HL-60/S4 treated with phorbol 12-myristate 13-acetate at 8.2 ng/mL for 4 days and 3 days (cell line): ENCODE measurements at regions not wholly inside any gene's neighbourhood (a gene's known extent, or its start where the extent isn't known, plus 50 kb on each side); places are given as distances from the start of the nearest gene placed in this dataset.

Source experiments
- in situ Hi-C: fragments of 300-500 bp; cut with MboI; formaldehyde crosslinking; loops from 2 replicates; pipeline ENCODE4 v1.15.0; 2022; ENCODE audit warnings: low sequenced_read_pairs

DNA sequence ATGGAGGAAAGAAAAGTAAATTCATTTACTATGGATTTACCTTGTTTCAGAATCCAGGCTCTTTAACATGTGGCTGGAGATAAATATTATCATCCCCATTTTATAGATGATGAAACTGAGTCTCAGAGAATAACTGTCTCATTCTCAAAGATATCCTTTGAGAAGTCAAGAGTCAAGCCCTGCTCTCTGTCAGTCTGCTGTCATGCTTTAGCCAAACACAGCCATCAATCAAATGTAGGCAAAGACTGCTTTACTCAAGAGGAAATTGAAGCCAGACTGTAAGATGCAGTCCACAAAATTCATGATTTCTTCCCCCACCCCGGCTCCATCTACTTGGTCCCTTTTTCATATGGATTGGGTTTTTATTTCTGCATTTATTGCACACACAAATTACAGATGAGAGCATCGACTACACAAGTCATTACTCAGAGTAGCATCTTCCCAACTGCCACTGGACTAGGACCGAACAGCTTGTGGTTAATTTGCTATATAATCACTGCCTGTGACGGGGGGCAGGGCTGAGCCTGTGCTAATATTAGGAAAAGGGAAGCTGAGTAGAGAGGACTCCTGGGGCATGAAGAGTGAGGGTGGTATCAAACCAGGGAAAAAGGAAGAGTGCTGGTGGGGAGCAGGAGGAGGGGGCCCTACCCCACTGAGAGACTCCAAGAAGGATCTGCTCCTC lies 102.7 kb upstream of the TOP1 start:
- in situ Hi-C loops, result no loop called here

DNA sequence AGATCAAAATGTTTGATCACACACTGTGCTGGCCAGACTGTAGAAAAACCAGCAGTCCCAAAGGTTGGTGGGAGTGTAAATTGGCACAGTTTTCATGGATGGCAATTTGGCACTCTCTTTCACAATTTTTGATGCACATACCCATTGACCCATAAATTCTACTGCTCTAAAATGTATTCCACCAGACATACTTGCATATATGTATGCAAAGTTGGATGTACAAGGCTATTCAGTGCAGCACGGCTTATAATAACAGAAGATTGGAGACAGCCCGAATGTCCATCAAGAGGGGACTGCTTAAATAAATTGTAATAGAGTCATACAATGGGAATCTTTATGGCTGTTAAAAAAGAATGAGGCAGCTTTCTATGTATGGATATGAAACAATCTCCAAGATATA lies 101.7 kb upstream of the TOP1 start:
- in situ Hi-C loops, result no loop called here

DNA sequence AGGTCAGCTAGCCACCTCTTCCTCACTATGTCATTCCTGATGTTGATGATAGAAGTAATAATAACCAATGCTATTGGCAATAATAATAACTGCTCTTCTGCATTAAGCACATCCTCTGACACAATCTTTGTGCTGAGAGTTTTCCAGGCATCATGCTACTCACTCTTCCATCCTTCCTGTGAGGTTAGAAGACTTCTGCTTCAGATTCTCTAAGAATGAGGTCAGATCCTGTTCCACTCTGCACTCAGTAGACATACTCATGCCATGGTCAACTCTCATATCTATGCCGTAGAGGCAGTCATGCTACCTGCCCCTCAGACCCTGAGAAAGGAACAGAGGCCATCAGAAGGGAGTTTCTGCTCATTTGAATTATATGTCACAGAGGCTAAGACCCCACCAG lies 98.1 kb upstream of the TOP1 start:
- in situ Hi-C loops, result no loop called here

DNA sequence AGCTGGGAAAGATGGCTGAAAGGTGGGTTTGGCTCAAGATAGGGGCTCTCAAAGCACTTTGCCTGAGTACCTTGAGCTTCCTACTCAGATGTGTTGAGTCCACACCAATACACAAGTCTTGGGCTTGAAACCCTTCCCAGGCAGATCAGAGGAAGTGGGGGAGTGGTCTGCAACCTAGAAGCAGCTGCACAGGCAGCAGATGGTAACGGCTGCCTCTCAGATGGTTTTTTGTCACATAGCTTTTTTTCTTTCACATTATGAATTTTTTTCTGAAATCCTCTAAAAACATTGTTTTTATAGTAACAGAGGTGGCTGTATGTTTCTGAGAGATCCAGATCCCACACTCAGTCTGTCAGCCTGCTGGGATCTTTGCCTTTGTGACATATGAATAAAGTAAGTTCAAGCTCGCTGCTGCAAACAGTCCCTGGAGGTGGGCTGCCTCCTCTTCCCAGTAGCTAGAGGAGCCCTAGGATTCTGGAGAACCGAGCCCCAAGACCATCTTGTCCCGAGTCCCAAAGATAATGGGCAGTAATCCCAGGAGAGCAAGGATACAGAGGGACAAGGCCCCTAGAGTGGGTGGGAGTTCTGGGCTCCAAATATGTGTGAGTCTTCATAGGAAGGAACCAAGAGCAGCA lies 97.1 kb upstream of the TOP1 start:
- in situ Hi-C loops, result no loop called here

DNA sequence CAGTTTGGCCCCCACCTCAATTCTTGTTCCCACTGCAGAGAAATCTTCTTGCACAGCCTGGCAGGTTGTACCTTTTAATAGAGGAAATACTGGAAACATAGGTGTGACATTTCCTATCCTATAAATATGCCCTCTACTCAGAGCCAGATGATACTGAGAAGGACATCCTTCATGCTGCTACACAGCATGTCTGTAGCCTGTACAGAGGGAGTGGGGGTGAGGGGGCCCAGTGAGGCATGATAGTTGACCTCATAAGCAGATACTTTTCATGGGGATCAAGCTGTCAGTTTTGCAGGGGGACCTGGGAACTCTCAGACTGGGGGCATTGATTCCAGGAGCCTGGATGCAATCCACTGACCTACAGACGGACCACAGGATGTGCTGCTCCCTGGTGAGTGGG lies 96.2 kb upstream of the TOP1 start:
- in situ Hi-C loops, result no loop called here

DNA sequence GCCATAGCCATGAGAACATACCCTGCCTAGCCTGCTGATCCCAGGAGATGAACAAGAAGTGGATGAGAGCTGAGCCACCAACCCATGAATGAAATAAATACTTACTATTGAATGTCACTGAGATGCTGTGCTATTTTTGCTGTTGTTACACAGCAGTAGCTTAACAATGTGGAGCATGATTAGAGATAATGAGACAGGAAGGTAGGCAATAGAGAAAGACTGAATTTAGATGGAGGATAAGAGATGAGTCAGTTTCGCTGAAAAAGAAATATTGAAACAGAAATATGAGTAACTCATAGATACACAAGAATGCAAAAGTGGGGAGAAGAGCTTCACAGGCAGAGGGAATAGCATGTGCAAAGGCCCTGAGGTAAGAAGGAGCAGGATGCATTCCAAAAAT lies 94.9 kb upstream of the TOP1 start:
- in situ Hi-C loops, result no loop called here

DNA sequence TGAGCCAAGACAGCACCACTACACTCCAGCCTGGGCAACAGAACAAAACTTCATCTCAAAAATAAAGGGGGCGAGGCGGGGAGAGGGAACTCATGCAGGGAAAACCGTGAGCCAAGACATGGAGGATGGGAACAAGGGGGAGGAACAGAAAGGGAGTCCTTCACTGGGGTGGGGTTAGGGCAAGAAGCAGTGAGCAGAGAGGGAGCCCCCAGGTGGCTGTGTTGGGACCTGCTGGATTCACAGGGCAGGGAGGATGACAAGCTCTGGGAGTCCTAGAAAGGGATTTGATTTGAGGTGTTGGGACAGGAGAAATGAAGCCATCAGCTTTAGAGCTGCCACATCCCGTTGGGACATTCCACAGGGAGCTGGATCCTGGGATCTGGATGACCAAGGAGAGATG lies 90.6 kb upstream of the TOP1 start:
- in situ Hi-C loops, result no loop called here

DNA sequence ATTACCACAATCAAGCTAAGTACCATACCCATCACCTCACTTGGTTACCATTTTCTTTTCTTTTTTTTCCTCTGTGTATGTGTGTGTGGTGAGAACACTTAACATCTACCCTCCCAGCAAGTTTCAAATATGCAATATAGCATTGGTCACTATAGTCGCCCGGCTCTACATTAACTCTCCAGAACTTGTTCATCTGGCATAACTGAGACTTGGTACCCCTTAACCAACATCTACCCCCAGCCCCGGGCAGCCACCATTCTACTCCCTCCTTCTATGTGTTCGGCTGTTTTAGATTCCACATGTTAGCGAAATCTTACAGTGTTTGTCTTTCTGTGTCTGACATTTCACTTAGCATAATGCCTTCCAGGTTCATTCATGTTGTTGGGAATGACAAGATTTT lies 89.0 kb upstream of the TOP1 start:
- in situ Hi-C loops, result no loop called here

DNA sequence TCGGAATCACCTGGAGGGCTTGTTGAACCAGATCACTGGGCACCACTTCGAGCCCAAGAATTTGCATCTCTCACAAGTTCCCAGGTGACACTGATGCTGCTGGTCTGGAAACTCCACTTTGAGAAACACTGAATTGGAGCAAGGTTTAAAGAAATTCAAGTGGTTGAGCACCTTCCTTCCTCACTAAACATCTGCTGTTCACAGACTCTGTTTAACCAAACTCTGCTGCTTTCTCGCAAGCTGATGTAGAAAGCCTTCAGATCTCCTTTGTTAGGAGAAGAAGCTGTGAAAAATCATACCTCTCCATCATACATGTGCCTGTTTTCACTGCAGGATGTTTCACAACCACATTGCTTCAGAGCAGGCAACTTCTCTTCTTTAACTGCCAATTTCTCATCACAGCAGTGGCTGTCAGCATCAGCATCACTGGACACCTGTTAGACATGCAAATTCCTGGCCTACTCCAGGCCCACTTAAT lies 87.5 kb upstream of the TOP1 start:
- in situ Hi-C loops, result no loop called here

DNA sequence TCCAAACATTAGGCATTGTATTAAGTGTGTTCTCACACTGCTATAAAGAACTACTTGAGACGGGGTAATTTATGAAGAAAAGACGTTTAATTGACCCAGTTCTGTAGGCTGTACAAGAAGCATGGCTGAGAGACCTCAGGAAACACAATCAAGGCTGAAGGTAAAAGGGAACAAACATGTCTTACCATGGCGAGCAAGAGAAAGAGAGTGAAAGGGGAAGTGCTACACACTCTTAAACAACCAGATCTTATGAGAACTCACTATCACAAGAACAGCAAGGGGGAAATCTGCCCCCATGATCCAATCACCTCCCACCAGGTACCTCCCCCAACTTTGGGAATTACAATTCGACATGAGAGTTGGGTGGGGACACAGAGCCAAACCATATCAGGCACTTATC lies 86.6 kb upstream of the TOP1 start:
- in situ Hi-C loops, result no loop called here

DNA sequence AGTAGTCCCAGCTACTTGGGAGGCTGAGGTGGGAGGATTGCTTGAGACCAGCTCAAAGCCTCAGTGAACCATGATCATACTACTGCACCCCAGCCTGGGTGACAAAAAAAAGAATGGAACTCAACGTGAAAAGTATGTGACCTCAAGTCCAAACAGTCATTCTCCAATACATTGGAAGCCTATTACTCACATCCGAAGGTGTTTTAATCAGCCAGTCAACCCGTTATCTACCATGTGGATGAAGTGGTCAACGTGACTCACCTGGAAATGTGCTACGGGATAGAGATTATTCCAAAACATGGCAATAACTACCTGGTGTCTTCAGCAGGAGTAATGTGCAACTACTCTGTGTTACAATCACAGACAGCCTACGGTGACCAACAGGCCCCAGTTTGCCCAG lies 85.8 kb upstream of the TOP1 start:
- in situ Hi-C loops, result no loop called here

DNA sequence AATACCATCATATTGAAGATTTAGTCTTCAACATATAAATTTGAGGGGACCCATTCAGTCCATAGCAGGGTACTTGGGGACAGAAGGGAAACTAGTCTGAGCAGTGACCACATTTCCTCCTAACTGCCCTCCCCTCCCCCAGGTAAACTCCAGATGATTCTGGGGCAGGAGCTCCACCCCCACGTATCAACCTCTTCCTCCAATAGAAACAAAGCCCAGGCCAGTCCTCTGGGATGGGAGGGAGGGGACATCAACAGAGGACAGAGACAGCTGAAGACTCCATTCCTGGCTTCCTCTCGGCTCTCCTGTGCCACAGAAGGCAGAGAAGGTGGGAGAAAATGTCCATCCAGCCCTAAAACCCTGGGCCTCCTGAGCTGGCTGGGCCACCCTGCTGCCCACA lies 85.0 kb upstream of the TOP1 start:
- in situ Hi-C loops, result no loop called here

DNA sequence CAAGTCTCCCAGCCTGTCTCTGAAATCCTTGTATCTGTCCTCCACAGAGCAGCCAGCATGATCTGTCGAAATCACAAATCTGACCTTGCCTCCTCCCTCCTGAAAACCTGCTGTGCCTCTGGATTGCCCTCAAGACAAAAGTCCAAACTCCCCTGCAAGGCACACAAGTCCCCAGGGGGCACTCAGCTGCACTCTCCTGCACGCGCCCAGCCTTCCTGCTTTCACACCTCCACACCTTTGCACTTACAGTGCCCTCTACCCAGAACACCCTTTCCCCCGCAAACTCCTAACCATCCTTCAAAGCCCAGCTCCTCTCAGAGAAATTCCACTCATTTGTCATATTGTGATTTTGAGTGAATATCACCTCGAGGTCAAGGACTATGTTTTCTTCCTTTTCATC lies 83.4 kb upstream of the TOP1 start:
- in situ Hi-C loops, result no loop called here

DNA sequence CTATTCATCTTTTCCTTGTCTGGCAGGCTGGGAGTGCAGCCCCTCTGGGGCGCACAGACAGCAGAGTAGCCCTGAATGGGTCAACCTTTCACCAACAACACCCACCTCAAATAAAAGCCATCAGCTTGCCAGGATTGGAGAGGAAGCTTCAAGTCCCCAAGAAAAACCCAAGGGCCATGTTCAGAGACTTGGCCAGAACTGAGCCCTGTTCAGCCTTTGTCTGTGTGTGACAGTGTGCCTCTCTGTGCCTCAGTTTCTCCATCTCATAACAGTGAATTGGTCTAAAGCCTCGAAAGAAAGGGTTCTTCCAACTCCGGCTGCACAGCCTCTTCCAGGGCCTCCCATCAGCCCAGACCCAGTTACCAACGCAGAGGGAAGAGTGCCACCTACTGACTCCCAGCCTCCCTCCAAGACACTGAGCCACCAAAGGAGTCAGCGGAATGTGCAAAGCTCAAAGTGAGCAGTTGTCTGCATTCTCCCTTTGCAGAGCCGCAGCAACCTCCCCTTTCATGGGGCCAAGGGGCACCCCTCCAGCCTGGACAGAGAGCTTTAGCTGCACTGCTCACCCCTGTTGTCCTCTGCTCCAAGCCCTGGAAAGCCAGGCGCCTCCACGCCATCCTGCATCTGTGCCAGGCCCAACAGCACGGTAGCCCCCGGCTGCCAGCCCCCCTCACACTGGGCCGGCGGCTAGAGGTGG lies 82.7 kb upstream of the TOP1 start:
- in situ Hi-C loops, result no loop called here

DNA sequence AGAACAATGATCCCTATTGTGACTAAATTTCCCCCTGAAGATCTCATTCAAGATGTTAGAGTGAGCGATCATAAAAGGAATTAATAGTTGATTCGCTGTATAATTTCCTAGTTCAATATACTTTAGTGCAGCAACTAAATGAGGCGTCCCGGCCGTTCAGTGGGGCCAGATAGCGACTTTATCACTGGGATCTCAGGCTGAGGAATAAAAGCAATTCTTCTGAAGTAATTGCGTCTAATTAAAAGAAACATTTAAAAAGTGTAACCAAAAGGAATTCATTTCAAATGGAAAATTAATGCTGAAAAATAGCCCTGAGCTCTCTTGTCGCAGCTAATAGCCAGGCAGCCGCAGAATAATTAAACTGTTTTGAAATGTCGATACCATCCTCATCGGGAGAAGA lies 82.2 kb upstream of the TOP1 start:
- in situ Hi-C loops, result no loop called here

DNA sequence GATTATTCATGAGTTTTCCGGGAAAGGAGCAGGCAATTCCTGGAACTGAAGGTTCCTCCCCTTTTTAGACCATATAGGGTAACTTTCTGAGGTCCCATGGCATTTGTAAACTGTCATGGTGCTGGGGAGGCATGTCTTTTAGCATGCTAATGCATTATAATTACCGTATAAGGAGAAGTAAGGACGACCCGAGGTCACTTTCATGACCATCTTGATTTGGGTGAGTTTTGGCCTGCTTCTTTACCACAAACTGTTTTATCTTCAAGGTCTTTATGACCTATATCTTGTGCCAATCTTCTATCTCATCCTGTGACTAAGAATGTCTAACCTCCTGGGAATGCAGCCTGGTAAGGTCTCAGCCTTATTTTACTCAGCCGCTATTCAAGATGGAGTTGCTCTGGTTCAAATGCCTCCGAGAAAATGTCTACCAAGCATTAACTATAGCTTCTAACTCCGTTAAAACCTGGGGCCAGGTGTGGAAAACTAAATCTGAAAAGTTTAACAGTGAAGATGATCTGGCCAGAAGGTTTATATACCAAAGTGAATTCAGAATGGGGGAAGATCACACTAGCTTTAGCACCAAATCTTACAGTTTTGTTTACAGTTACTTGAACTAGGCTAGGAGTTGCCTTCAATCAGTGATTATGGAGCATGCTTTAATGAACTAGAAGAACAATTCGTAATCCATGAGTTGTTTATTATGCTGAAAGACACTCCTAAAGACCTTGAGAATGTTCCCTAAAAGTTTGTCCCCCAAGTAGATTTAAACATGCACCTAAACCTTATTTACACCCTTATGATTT lies 80.0 kb upstream of the TOP1 start:
- in situ Hi-C loops, result no loop called here

DNA sequence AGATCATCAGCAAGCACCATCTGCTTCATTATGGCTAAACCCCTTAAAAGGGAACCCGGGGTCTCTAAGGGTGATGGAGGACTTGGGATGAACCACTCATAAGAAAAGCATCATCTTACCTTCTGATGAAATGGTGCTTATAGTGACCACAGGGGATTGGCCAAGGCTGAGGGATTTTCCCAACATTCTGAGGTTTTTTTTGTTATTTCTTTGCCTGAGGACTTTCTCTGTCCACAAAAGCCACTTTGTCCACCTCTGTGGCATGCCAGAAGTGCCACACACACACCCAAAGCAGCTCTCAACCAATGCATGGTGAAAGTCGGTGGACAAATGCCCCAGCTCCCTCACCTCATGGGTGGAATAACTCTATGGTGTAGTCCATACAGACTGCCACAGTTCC lies 79.3 kb upstream of the TOP1 start:
- in situ Hi-C loops, result no loop called here

DNA sequence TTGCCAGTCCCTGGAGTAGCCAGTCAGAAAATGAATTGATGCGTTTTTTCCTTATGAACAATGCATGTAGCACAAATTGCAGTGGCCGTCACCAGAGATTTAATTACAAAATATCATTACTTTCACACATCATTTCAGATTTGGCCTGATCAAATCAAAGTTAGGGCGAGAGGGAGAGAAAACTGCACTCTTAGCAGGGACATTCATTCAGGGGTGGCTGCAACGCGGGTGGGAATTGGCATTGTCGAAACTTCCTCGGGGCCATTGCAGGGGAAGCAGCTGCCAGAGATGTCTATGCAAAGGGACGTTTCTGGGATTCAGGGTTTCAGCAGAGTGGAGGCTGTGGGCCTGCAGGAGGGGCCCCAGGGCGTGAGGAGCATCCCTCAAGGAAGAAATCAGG lies 76.5 kb upstream of the TOP1 start:
- in situ Hi-C loops, result no loop called here

DNA sequence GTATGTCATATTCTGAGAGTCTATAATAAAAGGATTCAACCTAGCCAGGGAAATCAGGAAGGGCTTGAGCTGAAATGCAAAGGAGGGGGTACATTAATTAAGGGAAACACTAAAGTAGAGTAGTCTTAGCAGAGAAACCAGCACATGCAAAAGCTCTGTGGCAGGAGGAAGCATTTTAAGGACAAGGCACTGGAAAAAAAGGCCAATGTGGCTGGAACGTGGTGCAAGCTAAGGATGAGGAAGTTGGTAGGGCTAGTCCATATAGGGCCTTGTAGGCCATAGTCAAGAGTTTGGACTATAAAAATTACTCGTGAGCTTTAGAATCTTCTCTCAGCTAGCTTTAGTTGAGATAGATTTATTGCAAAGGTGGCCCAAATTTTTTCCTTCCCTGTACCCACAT lies 75.2 kb upstream of the TOP1 start:
- in situ Hi-C loops, result no loop called here

DNA sequence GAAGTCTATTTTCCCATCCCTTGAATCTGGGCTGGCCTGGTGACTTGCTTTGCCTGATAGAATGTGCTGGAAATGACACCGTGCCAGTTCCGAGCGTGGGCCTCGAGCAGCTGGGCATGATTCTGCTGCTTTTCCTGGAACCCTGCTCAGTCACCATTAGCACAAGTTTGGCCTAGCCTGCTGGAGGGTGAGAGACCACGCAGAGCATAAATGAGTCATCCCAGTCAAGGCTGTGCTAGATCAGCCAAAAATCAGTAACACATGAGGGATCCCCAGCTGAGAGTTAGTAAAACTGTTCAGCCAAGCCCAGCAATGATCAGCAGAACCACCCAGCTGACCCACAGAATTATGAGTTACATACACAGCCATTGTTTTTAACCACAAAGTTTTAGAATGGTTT lies 74.8 kb upstream of the TOP1 start:
- in situ Hi-C loops, result no loop called here

DNA sequence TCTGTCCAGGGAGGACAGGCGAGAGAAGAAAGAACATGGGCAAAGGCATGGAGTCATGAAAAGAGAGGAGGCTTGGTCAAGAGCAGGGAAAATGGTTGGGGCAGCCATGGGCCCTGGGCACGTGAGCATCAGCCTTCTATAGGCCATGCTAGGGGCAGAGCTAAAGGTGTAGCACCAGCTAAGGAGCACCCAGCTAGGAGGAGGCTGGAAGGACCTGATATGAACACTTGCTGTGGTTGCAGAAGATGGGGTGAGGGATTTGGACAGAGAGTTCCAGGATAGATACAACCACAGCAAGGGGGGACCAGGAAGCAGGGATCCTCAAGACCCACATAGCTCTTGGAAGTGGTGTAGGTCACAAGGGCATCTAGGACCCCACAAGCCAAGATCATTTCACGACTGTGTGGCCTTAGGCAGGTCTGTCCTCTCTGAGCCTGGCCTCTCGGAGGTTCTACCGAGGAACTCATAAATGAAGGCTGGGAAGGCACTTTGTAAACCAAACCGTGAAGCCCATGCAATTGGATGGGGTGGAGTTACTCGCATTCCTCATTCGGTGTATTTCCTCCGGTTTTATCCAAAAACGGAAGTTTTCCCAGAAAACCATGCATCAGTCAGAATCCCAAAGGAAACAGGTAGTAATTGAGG lies 74.0 kb upstream of the TOP1 start:
- in situ Hi-C loops, result no loop called here
